H1 (cell line): ENCODE measurements at regions not wholly inside any gene's neighbourhood (a gene's known extent, or its start where the extent isn't known, plus 50 kb on each side); places are given as distances from the start of the nearest gene placed in this dataset.

ENCODE experiments used
- ASH2L ChIP-seq: fragments of 200-600, 300-600 bp; sonication (generic); IDR thresholded peaks from one replicate; pipeline ENCODE4 v1.7.1; 2017; ENCODE audit warnings: low read length
- KDM5A ChIP-seq: fragments of 200-600 bp; IDR thresholded peaks from 2 replicates; pipeline ENCODE4 v1.7.1; 2012; ENCODE audit warnings: mild to moderate bottlenecking, low read length, inconsistent platforms, mixed read lengths
- NANOG ChIP-seq: IDR thresholded peaks from 2 replicates; pipeline ENCODE4 v1.6.1; 2011; ENCODE audit warnings: low read length, low read depth, mild to moderate bottlenecking, inconsistent platforms; ENCODE audit not compliant: insufficient read depth, poor library complexity, severe bottlenecking
- NRF1 ChIP-seq: IDR thresholded peaks from 2 replicates; pipeline ENCODE4 v1.6.1; 2011; ENCODE audit warnings: mild to moderate bottlenecking, low read depth, low read length, improper control_type of control experiment
- SAP30 ChIP-seq: fragments of 300-600 bp; sonication (generic); IDR thresholded peaks from 2 replicates; pipeline ENCODE4 v1.7.1; 2012; ENCODE audit warnings: low read length, moderate library complexity, mild to moderate bottlenecking, inconsistent platforms; ENCODE audit not compliant: insufficient read depth, insufficient replicate concordance
- SIX5 ChIP-seq: IDR thresholded peaks from 2 replicates; pipeline ENCODE4 v1.6.1; 2011; ENCODE audit warnings: mild to moderate bottlenecking, low read depth, low read length
- SP1 ChIP-seq: IDR thresholded peaks from 2 replicates; pipeline ENCODE4 v1.6.1; 2011; ENCODE audit warnings: low read depth, low read length
- SP2 ChIP-seq: IDR thresholded peaks from 2 replicates; pipeline ENCODE4 v1.6.1; 2012; ENCODE audit warnings: mild to moderate bottlenecking, low read length, inconsistent platforms

GRCh38 chr3:73705792-73706191, 81.1 kb upstream of the PDZRN3 start (continued):
- TF ChIP-seq NANOG = no peak
- no peak for TF ChIP-seq ASH2L
- TF ChIP-seq SP2 = no peak
- TF ChIP-seq NRF1 = no peak
- TF ChIP-seq SAP30 = no peak
- TF ChIP-seq SP1 = no peak
- TF ChIP-seq KDM5A = no peak
- no peak for TF ChIP-seq SIX5
